ENCODE measurements at regions not wholly inside any gene's neighbourhood (a gene's known extent, or its start where the extent isn't known, plus 50 kb on each side); places are given as distances from the start of the nearest gene placed in this dataset.

DNA sequence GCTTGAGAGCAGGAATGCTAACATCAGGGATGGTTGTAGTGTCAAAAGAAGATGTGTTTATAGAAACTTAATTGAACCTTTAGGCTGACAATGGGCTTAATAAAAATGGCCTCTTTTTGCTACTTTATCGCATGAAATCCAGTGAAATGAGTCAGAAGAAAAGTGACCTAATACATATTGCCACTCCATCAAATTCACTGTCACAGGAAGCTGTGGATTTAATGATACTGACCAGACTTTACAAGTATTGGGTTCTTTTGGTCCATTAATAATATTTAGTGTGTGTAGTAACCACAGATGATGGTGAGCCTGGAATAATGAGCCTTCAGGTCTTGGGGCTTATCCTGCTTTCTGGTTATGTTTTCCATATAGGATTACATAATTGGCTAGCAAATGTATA lies 231.8 kb upstream of the GMDS start:
- TF ChIP-seq EGR1 (IDR thresholded peaks at IDR 0.05): no peak
- no peak for TF ChIP-seq TCF12 (IDR thresholded peaks at IDR 0.05; ENCODE audit: low read depth)
- TF ChIP-seq, protein P1, sequence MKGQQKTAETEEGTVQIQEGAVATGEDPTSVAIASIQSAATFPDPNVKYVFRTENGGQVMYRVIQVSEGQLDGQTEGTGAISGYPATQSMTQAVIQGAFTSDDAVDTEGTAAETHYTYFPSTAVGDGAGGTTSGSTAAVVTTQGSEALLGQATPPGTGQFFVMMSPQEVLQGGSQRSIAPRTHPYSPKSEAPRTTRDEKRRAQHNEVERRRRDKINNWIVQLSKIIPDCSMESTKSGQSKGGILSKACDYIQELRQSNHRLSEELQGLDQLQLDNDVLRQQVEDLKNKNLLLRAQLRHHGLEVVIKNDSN (IDR thresholded peaks at IDR 0.05): no peak
- TF ChIP-seq, protein P2, sequence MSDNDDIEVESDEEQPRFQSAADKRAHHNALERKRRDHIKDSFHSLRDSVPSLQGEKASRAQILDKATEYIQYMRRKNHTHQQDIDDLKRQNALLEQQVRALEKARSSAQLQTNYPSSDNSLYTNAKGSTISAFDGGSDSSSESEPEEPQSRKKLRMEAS (IDR thresholded peaks at IDR 0.05): no peak
- TF ChIP-seq CREB1 (IDR thresholded peaks at IDR 0.05; ENCODE audit: low read depth): no peak

DNA sequence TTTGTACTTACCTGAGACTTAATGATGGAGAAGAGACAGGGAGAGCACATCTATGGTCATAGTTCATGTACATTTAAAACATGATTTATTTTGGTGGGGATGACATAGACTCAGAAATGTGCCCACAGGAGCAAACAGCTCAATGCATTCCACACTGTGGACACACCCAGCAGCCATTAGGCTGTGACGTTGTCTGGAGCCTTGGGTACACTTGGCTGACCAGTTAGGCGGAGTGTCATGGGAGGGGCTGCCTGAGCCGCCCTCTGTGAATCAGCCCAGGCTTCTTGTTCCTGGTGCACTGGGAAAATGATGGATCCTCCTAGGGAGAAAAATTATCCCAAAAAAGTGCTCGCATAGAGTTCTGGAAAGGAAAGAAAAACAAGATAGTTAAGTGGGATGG lies 231.0 kb upstream of the GMDS start:
- TF ChIP-seq RAD21 (IDR thresholded peaks at IDR 0.05; ENCODE audit: low read depth): no peak
- no peak for TF ChIP-seq TCF12 (IDR thresholded peaks at IDR 0.05; ENCODE audit: low read depth)
- TF ChIP-seq, protein P1 (IDR thresholded peaks at IDR 0.05): no peak
- no peak for TF ChIP-seq TAF1 (IDR thresholded peaks at IDR 0.05; ENCODE audit: low read depth)
- TF ChIP-seq CEBPB (IDR thresholded peaks at IDR 0.05): no peak
- TF ChIP-seq NFIC (IDR thresholded peaks at IDR 0.05): no peak

DNA sequence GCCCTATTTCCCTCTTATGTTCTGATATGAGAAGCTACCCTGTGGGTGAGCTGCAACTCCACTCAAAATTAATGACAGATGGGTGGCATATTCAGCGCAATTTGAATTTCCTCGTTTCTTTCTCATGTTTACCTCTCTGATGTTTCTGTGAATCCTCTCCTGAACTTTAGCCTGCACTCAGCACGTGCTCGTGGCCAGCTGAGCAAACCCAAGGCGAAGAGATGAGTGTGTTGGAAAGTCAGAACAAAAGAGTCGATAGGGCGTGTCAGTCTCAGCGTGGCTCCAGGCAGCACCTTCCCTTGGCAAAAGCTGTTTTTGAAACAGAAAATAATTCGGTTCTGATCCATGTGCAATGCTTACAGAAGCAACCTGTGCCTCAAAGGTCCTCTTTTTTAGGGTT lies 226.1 kb upstream of the GMDS start:
- TF ChIP-seq, protein P2 (IDR thresholded peaks at IDR 0.05): peak; percentile 64
- no peak for TF ChIP-seq EP300 (IDR thresholded peaks at IDR 0.05; ENCODE audit: borderline replicate concordance)

DNA sequence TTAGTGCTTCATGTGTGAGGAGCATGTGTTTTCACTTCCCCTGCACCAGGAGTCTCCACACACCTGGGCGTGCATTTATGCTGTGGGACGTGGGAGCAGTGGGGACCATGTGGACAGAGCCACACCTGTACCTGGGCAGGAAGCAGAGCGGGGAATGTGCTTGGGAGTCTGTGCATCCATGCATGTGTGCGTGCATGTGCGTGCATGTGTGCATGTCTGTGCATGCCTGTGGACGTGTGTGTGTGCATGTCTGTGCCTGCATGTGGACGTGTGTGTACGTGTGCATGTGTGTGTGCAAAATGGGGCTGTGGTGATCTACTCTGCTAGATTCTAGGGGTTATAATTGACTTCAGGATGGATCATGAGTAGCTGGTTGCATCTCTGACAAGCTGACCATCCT lies 224.0 kb upstream of the GMDS start:
- no peak for TF ChIP-seq TCF12 (IDR thresholded peaks at IDR 0.05; ENCODE audit: low read depth)
- no peak for TF ChIP-seq TEAD4 (IDR thresholded peaks at IDR 0.05)
- no peak for TF ChIP-seq YY1 (IDR thresholded peaks at IDR 0.05; ENCODE audit: low read depth)
- no peak for TF ChIP-seq EGR1 (IDR thresholded peaks at IDR 0.05)
- TF ChIP-seq NFIC (IDR thresholded peaks at IDR 0.05): no peak
- no peak for TF ChIP-seq TAF1 (IDR thresholded peaks at IDR 0.05; ENCODE audit: low read depth)
- TF ChIP-seq, protein P1 (IDR thresholded peaks at IDR 0.05): no peak
- TF ChIP-seq, protein P2 (IDR thresholded peaks at IDR 0.05): no peak
- TF ChIP-seq EP300 (IDR thresholded peaks at IDR 0.05; ENCODE audit: borderline replicate concordance): no peak
- TF ChIP-seq ZBTB7A (IDR thresholded peaks at IDR 0.05; ENCODE audit: low read depth): no peak
- TF ChIP-seq RAD21 (IDR thresholded peaks at IDR 0.05; ENCODE audit: low read depth): no peak

DNA sequence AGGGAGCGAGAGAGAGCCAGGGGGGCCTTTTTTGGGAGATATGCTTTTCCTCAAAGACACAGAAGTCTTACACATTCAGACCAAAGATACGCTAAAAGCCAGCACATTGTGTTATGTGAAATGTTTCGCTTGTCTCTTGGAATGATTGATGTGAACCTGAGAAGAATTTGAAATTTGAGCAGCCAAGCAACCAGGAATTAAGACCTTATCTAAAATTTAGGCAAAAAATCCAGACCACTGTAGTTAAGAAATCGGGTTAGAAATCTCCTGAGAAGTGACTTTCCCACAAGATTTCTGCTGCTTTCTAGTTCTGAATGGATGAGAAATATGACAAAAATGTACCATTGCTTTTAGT lies 223.2 kb upstream of the GMDS start:
- TF ChIP-seq, protein P3, sequence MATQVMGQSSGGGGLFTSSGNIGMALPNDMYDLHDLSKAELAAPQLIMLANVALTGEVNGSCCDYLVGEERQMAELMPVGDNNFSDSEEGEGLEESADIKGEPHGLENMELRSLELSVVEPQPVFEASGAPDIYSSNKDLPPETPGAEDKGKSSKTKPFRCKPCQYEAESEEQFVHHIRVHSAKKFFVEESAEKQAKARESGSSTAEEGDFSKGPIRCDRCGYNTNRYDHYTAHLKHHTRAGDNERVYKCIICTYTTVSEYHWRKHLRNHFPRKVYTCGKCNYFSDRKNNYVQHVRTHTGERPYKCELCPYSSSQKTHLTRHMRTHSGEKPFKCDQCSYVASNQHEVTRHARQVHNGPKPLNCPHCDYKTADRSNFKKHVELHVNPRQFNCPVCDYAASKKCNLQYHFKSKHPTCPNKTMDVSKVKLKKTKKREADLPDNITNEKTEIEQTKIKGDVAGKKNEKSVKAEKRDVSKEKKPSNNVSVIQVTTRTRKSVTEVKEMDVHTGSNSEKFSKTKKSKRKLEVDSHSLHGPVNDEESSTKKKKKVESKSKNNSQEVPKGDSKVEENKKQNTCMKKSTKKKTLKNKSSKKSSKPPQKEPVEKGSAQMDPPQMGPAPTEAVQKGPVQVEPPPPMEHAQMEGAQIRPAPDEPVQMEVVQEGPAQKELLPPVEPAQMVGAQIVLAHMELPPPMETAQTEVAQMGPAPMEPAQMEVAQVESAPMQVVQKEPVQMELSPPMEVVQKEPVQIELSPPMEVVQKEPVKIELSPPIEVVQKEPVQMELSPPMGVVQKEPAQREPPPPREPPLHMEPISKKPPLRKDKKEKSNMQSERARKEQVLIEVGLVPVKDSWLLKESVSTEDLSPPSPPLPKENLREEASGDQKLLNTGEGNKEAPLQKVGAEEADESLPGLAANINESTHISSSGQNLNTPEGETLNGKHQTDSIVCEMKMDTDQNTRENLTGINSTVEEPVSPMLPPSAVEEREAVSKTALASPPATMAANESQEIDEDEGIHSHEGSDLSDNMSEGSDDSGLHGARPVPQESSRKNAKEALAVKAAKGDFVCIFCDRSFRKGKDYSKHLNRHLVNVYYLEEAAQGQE (IDR thresholded peaks at IDR 0.05; ENCODE audit: low read depth): no peak
- TF ChIP-seq, protein P1 (IDR thresholded peaks at IDR 0.05): no peak
- TF ChIP-seq FOXM1 (IDR thresholded peaks at IDR 0.05; ENCODE audit: borderline replicate concordance, low read depth): no peak
- TF ChIP-seq CREB1 (IDR thresholded peaks at IDR 0.05; ENCODE audit: low read depth): no peak
- no peak for TF ChIP-seq TEAD4 (IDR thresholded peaks at IDR 0.05)
- TF ChIP-seq TCF12 (IDR thresholded peaks at IDR 0.05; ENCODE audit: low read depth): no peak
- no peak for TF ChIP-seq ZBTB7A (IDR thresholded peaks at IDR 0.05; ENCODE audit: low read depth)
- no peak for TF ChIP-seq CEBPB (IDR thresholded peaks at IDR 0.05)
- no peak for TF ChIP-seq TAF1 (IDR thresholded peaks at IDR 0.05; ENCODE audit: low read depth)
- no peak for TF ChIP-seq YY1 (IDR thresholded peaks at IDR 0.05; ENCODE audit: low read depth)
- TF ChIP-seq EP300 (IDR thresholded peaks at IDR 0.05; ENCODE audit: borderline replicate concordance): no peak
- no peak for TF ChIP-seq EGR1 (IDR thresholded peaks at IDR 0.05)
- no peak for TF ChIP-seq NFIC (IDR thresholded peaks at IDR 0.05)
- TF ChIP-seq RAD21 (IDR thresholded peaks at IDR 0.05; ENCODE audit: low read depth): no peak
- TF ChIP-seq, protein P2 (IDR thresholded peaks at IDR 0.05): no peak

DNA sequence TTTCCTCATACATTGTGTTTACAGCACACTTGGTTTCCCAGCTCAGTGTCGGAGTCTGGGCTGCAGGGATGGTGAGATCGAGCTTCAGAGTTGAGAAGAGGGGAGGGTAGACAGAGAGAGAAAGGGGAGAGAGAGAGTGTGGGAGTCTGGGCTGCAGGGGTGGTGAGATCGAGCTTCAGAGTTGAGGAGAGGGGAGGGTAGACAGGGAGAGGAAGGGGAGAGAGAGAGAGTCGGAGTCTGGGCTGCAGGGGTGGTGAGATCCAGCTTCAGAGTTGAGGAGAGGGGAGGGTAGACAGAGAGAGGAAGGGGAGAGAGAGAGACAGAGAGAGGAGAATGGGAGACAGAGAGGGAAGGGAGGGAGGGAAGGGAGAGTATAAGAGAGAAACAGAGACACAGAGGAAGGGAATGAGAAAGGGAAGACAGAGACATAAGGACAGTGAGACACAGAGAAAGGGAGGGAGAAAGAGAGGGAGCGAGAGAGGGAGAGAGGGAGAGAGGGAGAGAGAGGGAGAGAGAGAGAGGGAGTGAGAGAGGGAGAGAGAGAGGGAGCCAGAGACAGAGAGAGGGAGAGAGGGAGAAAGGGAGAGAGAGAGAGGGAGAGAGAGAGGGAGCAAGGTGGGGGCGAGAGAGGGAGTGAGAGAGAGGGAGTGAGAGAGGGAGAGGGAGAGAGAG lies 222.7 kb upstream of the GMDS start:
- no peak for TF ChIP-seq TCF12 (IDR thresholded peaks at IDR 0.05; ENCODE audit: low read depth)
- no peak for TF ChIP-seq CREB1 (IDR thresholded peaks at IDR 0.05; ENCODE audit: low read depth)
- TF ChIP-seq YY1 (IDR thresholded peaks at IDR 0.05; ENCODE audit: low read depth): no peak
- TF ChIP-seq, protein P2 (IDR thresholded peaks at IDR 0.05): no peak
- no peak for TF ChIP-seq ZBTB7A (IDR thresholded peaks at IDR 0.05; ENCODE audit: low read depth)
- TF ChIP-seq, protein P1 (IDR thresholded peaks at IDR 0.05): no peak
- TF ChIP-seq, protein P3 (IDR thresholded peaks at IDR 0.05; ENCODE audit: low read depth): no peak
- TF ChIP-seq FOXM1 (IDR thresholded peaks at IDR 0.05; ENCODE audit: borderline replicate concordance, low read depth): no peak
- no peak for TF ChIP-seq TEAD4 (IDR thresholded peaks at IDR 0.05)
- TF ChIP-seq EP300 (IDR thresholded peaks at IDR 0.05; ENCODE audit: borderline replicate concordance): no peak
- no peak for TF ChIP-seq TAF1 (IDR thresholded peaks at IDR 0.05; ENCODE audit: low read depth)
- TF ChIP-seq CEBPB (IDR thresholded peaks at IDR 0.05): no peak
